Panc1 (cell line): ENCODE measurements at regions not wholly inside any gene's neighbourhood (a gene's known extent, or its start where the extent isn't known, plus 50 kb on each side); places are given as distances from the start of the nearest gene placed in this dataset.

ENCODE experiments used
- POLR2AphosphoS5 ChIP-seq: IDR thresholded peaks from 2 replicates; pipeline ENCODE4 v1.6.1; 2012; ENCODE audit warnings: mild to moderate bottlenecking, low read depth, low read length, moderate library complexity
- SIN3A ChIP-seq: IDR thresholded peaks from 2 replicates; pipeline ENCODE4 v1.6.1; 2012; ENCODE audit warnings: low read depth, mild to moderate bottlenecking, low read length, moderate library complexity, borderline replicate concordance; ENCODE audit not compliant: insufficient read depth
- TCF7L2 ChIP-seq: IDR thresholded peaks from 2 replicates; pipeline ENCODE4 v1.6.1; 2011; ENCODE audit warnings: mild to moderate bottlenecking, low read depth, low read length, inconsistent platforms
- TF ChIP-seq, protein P1 (sequence below): fragments of 450-650 bp; IDR thresholded peaks from 2 replicates; pipeline ENCODE4 v1.5.1; 2017; ENCODE audit warnings: mild to moderate bottlenecking
- TF ChIP-seq, protein P2 (sequence below), 2 experiments: IDR thresholded peaks; 2 replicates each; pipeline ENCODE4 v1.6.1; 2011 to 2012; ENCODE audit warnings: low read depth in 2 of 2, control low read depth in 1 of 2, low read length in 1 of 2, mild to moderate bottlenecking in 1 of 2, moderate library complexity in 1 of 2; ENCODE audit not compliant: insufficient read depth in 1 of 2

DNA sequence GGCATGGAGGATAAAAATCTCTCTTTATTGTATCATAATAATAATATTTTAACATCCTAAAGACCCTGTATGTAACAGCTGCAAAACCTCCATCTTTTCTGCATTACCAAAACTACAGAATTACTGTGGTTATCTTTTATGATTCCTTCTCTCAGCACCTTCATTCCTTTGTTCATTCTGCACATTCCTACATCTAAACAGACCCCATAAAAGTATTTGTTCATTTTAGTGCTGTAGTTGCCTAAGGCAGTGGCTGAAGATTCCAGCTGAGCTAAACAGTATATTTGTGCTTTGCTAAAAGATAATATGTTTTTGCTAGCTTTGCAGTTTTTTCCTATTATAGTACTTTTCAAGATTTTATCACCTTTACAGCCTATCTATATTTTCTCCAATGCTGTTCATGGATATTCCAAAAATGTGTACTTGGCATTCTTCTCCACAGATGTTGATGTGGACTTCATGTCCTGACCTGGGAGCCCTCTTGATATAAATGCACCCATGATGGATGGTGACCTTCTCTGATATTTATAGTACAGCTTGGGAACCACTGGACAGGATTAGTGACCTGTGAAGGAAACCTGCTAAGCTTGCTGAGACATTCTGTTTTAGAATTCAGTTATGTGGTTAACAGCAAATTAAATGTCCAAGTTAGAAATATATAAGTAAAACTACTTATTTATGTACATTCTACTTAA lies 2832.9 kb upstream of the PCDH20 start:
- TF ChIP-seq, protein P1, sequence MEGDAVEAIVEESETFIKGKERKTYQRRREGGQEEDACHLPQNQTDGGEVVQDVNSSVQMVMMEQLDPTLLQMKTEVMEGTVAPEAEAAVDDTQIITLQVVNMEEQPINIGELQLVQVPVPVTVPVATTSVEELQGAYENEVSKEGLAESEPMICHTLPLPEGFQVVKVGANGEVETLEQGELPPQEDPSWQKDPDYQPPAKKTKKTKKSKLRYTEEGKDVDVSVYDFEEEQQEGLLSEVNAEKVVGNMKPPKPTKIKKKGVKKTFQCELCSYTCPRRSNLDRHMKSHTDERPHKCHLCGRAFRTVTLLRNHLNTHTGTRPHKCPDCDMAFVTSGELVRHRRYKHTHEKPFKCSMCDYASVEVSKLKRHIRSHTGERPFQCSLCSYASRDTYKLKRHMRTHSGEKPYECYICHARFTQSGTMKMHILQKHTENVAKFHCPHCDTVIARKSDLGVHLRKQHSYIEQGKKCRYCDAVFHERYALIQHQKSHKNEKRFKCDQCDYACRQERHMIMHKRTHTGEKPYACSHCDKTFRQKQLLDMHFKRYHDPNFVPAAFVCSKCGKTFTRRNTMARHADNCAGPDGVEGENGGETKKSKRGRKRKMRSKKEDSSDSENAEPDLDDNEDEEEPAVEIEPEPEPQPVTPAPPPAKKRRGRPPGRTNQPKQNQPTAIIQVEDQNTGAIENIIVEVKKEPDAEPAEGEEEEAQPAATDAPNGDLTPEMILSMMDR: no peak
- TF ChIP-seq POLR2AphosphoS5 (no peak), TCF7L2 (peak; percentile 80), SIN3A (no peak)
- TF ChIP-seq, protein P2, sequence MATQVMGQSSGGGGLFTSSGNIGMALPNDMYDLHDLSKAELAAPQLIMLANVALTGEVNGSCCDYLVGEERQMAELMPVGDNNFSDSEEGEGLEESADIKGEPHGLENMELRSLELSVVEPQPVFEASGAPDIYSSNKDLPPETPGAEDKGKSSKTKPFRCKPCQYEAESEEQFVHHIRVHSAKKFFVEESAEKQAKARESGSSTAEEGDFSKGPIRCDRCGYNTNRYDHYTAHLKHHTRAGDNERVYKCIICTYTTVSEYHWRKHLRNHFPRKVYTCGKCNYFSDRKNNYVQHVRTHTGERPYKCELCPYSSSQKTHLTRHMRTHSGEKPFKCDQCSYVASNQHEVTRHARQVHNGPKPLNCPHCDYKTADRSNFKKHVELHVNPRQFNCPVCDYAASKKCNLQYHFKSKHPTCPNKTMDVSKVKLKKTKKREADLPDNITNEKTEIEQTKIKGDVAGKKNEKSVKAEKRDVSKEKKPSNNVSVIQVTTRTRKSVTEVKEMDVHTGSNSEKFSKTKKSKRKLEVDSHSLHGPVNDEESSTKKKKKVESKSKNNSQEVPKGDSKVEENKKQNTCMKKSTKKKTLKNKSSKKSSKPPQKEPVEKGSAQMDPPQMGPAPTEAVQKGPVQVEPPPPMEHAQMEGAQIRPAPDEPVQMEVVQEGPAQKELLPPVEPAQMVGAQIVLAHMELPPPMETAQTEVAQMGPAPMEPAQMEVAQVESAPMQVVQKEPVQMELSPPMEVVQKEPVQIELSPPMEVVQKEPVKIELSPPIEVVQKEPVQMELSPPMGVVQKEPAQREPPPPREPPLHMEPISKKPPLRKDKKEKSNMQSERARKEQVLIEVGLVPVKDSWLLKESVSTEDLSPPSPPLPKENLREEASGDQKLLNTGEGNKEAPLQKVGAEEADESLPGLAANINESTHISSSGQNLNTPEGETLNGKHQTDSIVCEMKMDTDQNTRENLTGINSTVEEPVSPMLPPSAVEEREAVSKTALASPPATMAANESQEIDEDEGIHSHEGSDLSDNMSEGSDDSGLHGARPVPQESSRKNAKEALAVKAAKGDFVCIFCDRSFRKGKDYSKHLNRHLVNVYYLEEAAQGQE (IDR thresholded peaks at IDR 0.05; ENCODE audit: insufficient read depth in 1 of 2, low read depth in 2 of 2, low read length in 1 of 2): no peak
